IPS DF 4.7 (cell line): ENCODE measurements at regions not wholly inside any gene's neighbourhood (a gene's known extent, or its start where the extent isn't known, plus 50 kb on each side); places are given as distances from the start of the nearest gene placed in this dataset.
"Not testable (repeated sequence)": the region's sequence is repeated elsewhere in the genome, so short reads cannot be mapped to it uniquely, and the experiment has no call there.

Experiments
- DNase-seq: peaks from one replicate; pipeline ENCODE4 v3.0.0-alpha.2; 2013; ENCODE audit warnings: low spot score; ENCODE audit errors: extremely low read depth

- no peak for DNase-seq
Observed at GRCh38 chr2:40915651-40916050, 463.8 kb upstream of the SLC8A1 start.

GRCh38 chr2:40935349-40935748, 483.5 kb upstream of the SLC8A1 start:
- peak; percentile 16 for DNase-seq

- DNase-seq, result no peak
Observed at GRCh38 chr2:40937284-40937683, 485.4 kb upstream of the SLC8A1 start.

GRCh38 chr2:40953341-40953740, 501.5 kb upstream of the SLC8A1 start:
- DNase-seq, result no peak

- DNase-seq, result no peak
Observed at GRCh38 chr2:40955042-40955441, 503.2 kb upstream of the SLC8A1 start.

GRCh38 chr2:40955635-40956034, 503.7 kb upstream of the SLC8A1 start:
- DNase-seq, result no peak

GRCh38 chr2:40957508-40957907, 505.6 kb upstream of the SLC8A1 start:
- DNase-seq, result no peak

- DNase-seq, result no peak
Observed at GRCh38 chr2:40962026-40962425, 510.1 kb upstream of the SLC8A1 start.

GRCh38 chr2:40964509-40965250, 512.8 kb upstream of the SLC8A1 start:
- no peak for DNase-seq

GRCh38 chr2:40967451-40967850, 515.6 kb upstream of the SLC8A1 start:
- no peak for DNase-seq

- DNase-seq, result no peak
Observed at GRCh38 chr2:40975151-40975550, 523.3 kb upstream of the SLC8A1 start.

- DNase-seq, result no peak
Observed at GRCh38 chr2:40997362-40997761, 545.5 kb upstream of the SLC8A1 start.

- DNase-seq, result no peak
Observed at GRCh38 chr2:41000374-41000773, 548.5 kb upstream of the SLC8A1 start.

GRCh38 chr2:41000906-41001305, 549.0 kb upstream of the SLC8A1 start:
- no peak for DNase-seq

- DNase-seq, result no peak
Observed at GRCh38 chr2:41004700-41005099, 552.8 kb upstream of the SLC8A1 start.

- DNase-seq, result no peak
Observed at GRCh38 chr2:41020358-41020757, 568.5 kb upstream of the SLC8A1 start.

GRCh38 chr2:41024816-41025215, 572.9 kb upstream of the SLC8A1 start:
- no peak for DNase-seq

- DNase-seq, result no peak
Observed at GRCh38 chr2:41026613-41027012, 574.7 kb upstream of the SLC8A1 start.

- DNase-seq, result no peak
Observed at GRCh38 chr2:41027095-41027494, 575.2 kb upstream of the SLC8A1 start.

GRCh38 chr2:41031282-41031681, 579.4 kb upstream of the SLC8A1 start:
- no peak for DNase-seq

GRCh38 chr2:41032715-41033114, 580.8 kb upstream of the SLC8A1 start:
- DNase-seq, result no peak

GRCh38 chr2:41033127-41033526, 581.2 kb upstream of the SLC8A1 start:
- no peak for DNase-seq

- no peak for DNase-seq
Observed at GRCh38 chr2:41038408-41038807, 586.5 kb upstream of the SLC8A1 start.

GRCh38 chr2:41039750-41040149, 587.9 kb upstream of the SLC8A1 start:
- not testable (repeated sequence) for DNase-seq
